Keratinocyte (primary cell): ENCODE measurements at regions not wholly inside any gene's neighbourhood (a gene's known extent, or its start where the extent isn't known, plus 50 kb on each side); places are given as distances from the start of the nearest gene placed in this dataset.

ENCODE experiments used
- EZH2 ChIP-seq: IDR thresholded peaks from one replicate; pipeline ENCODE4 v1.6.1; 2012; ENCODE audit warnings: inconsistent platforms, mild to moderate bottlenecking, low read length, moderate library complexity
- TF ChIP-seq, protein P1 (sequence below), 3 experiments: IDR thresholded peaks in 1 of 3; conservative IDR thresholded peaks in 1 of 3; optimal IDR thresholded peaks in 1 of 3; 2 replicates in 2 of 3; 3 replicates in 1 of 3; pipeline versions ENCODE3 to v1.5.1; 2011; ENCODE audit warnings: low read length in 3 of 3, mild to moderate bottlenecking in 3 of 3, moderate library complexity in 2 of 3, control low read depth in 1 of 3, inconsistent platforms in 1 of 3; ENCODE audit not compliant: insufficient read depth in 2 of 3; ENCODE audit errors: extremely low read depth in 1 of 3

DNA sequence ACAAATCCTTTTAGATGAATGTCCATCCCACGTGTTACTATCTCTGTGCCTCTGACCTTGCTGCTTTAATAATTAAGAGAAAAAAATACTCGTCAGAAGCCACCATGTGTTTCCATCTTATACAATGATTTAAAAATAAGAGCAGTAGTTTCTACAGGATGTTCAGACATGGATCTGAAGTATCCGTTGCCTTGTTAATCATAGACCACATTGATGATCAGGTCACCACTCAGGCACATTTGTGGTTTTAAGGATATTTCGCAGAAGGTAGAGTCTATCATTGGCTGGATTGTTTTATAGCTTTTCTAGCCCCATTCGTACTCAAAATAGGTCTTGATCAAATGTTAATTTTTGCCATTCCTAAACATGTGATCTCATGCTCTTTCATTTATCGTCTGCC lies 710.0 kb upstream of the ARGLU1 start:
- TF ChIP-seq, protein P1, sequence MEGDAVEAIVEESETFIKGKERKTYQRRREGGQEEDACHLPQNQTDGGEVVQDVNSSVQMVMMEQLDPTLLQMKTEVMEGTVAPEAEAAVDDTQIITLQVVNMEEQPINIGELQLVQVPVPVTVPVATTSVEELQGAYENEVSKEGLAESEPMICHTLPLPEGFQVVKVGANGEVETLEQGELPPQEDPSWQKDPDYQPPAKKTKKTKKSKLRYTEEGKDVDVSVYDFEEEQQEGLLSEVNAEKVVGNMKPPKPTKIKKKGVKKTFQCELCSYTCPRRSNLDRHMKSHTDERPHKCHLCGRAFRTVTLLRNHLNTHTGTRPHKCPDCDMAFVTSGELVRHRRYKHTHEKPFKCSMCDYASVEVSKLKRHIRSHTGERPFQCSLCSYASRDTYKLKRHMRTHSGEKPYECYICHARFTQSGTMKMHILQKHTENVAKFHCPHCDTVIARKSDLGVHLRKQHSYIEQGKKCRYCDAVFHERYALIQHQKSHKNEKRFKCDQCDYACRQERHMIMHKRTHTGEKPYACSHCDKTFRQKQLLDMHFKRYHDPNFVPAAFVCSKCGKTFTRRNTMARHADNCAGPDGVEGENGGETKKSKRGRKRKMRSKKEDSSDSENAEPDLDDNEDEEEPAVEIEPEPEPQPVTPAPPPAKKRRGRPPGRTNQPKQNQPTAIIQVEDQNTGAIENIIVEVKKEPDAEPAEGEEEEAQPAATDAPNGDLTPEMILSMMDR (optimal IDR thresholded peaks at IDR 0.05 in 1 of 3, IDR thresholded peaks at IDR 0.05 in 1 of 3, conservative IDR thresholded peaks at IDR 0.05 in 1 of 3; ENCODE audit: extremely low read depth in 1 of 3, insufficient read depth in 2 of 3, low read length in 3 of 3) = no peak
- TF ChIP-seq EZH2 = no peak
